ENCODE measurements at regions not wholly inside any gene's neighbourhood (a gene's known extent, or its start where the extent isn't known, plus 50 kb on each side); places are given as distances from the start of the nearest gene placed in this dataset.

DNA sequence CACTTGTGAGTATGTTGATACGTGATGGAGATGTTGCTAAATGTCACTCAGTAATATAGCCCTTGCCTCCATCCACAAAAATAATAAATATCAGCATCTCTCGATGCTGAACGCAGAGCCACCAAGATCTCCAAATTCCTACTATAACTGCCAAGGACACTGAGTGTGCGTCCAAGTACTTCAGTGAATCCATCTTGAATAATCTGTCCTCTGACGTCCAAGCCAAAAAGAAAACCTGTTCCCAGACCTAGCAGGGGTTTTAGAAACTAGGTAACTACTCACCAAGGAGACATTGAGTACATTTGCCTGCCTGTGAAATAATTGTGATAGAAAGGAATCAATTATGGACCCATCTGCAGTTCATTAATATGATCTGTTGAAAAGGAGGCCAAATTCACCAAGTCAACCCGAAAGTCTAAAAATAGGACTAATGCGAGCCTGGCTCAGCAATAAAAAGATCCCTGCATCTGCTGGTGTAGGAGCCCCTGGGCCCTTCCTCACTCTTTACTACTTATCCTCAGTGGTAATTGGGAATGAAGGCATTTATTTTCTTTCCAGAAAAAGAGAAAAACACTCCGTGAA lies 226.9 kb upstream of the IRF2BP2 start:
- intact Hi-C loops (cut with DNase I; ENCODE audit: low total_unique reads): no loop called here
- Histone ChIP-seq H3K4me1 (no peaks in the 10 kb centered on the region), H3K27ac (no peak overlapping the region), H3K4me3 (no peak overlapping the region), H3K27me3 (no peaks in the 10 kb centered on the region), H3K36me3 (no peaks in the 10 kb centered on the region), H3K9me3 (no peaks in the 10 kb centered on the region)
- no peak for DNase-seq (ENCODE audit: low spot score in 2 of 2)
- no peak for TF ChIP-seq POLR2AphosphoS5 (IDR thresholded peaks at IDR 0.05)
- TF ChIP-seq, protein P1, sequence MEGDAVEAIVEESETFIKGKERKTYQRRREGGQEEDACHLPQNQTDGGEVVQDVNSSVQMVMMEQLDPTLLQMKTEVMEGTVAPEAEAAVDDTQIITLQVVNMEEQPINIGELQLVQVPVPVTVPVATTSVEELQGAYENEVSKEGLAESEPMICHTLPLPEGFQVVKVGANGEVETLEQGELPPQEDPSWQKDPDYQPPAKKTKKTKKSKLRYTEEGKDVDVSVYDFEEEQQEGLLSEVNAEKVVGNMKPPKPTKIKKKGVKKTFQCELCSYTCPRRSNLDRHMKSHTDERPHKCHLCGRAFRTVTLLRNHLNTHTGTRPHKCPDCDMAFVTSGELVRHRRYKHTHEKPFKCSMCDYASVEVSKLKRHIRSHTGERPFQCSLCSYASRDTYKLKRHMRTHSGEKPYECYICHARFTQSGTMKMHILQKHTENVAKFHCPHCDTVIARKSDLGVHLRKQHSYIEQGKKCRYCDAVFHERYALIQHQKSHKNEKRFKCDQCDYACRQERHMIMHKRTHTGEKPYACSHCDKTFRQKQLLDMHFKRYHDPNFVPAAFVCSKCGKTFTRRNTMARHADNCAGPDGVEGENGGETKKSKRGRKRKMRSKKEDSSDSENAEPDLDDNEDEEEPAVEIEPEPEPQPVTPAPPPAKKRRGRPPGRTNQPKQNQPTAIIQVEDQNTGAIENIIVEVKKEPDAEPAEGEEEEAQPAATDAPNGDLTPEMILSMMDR (IDR thresholded peaks at IDR 0.05): no peak
- no peak for TF ChIP-seq POLR2A (IDR thresholded peaks at IDR 0.05)

- Histone ChIP-seq H3K27me3 (no peaks in the 10 kb centered on the region), H3K27ac (no peak overlapping the region), H3K4me3 (no peak overlapping the region), H3K4me1 (no peaks in the 10 kb centered on the region), H3K36me3 (no peaks in the 10 kb centered on the region), H3K9me3 (no peaks in the 10 kb centered on the region)
- TF ChIP-seq POLR2A (IDR thresholded peaks at IDR 0.05) (no peak), POLR2AphosphoS5 (IDR thresholded peaks at IDR 0.05) (no peak)
- TF ChIP-seq, protein P1 (IDR thresholded peaks at IDR 0.05): no peak
- DNase-seq (ENCODE audit: low spot score in 2 of 2): no peak
- intact Hi-C loops (cut with DNase I; ENCODE audit: low total_unique reads): no loop called here
These were observed 226.2 kb upstream of the IRF2BP2 start for GRCh38 chr1:234836045-234836681.

GRCh38 chr1:234835239-234835638 lies 225.3 kb upstream of the IRF2BP2 start:
- no peak overlapping the region for H3K4me3 ChIP-seq
- intact Hi-C loops (cut with DNase I; ENCODE audit: low total_unique reads): no loop called here
- TF ChIP-seq, protein P1 (IDR thresholded peaks at IDR 0.05): no peak
- no peak for DNase-seq (ENCODE audit: low spot score in 2 of 2)
- H3K9me3 ChIP-seq: no peaks in the 10 kb centered on the region
- H3K27me3 ChIP-seq: no peaks in the 10 kb centered on the region
- no peak overlapping the region for H3K27ac ChIP-seq
- H3K36me3 ChIP-seq: no peaks in the 10 kb centered on the region
- H3K4me1 ChIP-seq: no peaks in the 10 kb centered on the region

DNA sequence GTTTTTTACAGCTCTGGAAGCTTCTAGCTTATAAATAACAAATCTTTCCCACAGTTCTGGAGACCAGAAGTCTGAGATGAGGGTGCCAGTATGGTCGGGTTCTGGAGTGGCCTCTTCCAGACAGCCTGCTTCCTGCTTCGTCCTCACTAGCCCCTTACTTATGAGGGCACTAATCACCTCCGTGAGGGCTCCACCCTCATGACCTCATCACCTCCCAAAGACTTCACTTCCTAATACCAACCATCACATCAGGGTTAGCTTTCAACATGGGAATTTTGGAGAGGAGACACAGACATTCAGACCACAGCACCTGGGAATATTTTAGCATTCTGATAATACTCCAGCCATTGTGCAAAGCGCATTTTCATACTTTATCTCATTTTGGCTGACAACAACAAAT lies 223.7 kb upstream of the IRF2BP2 start:
- H3K27me3 ChIP-seq: no peaks in the 10 kb centered on the region
- TF ChIP-seq POLR2A (IDR thresholded peaks at IDR 0.05): no peak
- TF ChIP-seq, protein P1 (IDR thresholded peaks at IDR 0.05): no peak
- TF ChIP-seq POLR2AphosphoS5 (IDR thresholded peaks at IDR 0.05): no peak
- intact Hi-C loops (cut with DNase I; ENCODE audit: low total_unique reads): no loop called here

GRCh38 chr1:234833118-234833517 lies 223.1 kb upstream of the IRF2BP2 start:
- H3K27ac ChIP-seq: no peak overlapping the region
- TF ChIP-seq POLR2AphosphoS5 (IDR thresholded peaks at IDR 0.05) (no peak), POLR2A (IDR thresholded peaks at IDR 0.05) (no peak)
- TF ChIP-seq, protein P1 (IDR thresholded peaks at IDR 0.05): no peak
- no peaks in the 10 kb centered on the region for H3K4me1 ChIP-seq
- no peak for DNase-seq (ENCODE audit: low spot score in 2 of 2)
- H3K9me3 ChIP-seq: no peaks in the 10 kb centered on the region
- no peaks in the 10 kb centered on the region for H3K36me3 ChIP-seq
- no peaks in the 10 kb centered on the region for H3K27me3 ChIP-seq
- intact Hi-C loops (cut with DNase I; ENCODE audit: low total_unique reads): no loop called here
- no peak overlapping the region for H3K4me3 ChIP-seq

More for the DNA sequence above, 223.7 kb upstream of the IRF2BP2 start:
- Histone ChIP-seq H3K27ac (no peak overlapping the region), H3K4me3 (no peak overlapping the region), H3K36me3 (no peaks in the 10 kb centered on the region), H3K4me1 (no peaks in the 10 kb centered on the region), H3K9me3 (no peaks in the 10 kb centered on the region)
- DNase-seq (ENCODE audit: low spot score in 2 of 2): no peak

Data from breast epithelium (tissue), 4 donors.